Uterus (tissue), 3 donors: ENCODE measurements at regions not wholly inside any gene's neighbourhood (a gene's known extent, or its start where the extent isn't known, plus 50 kb on each side); places are given as distances from the start of the nearest gene placed in this dataset.
A peak's percentile ranks its signal among the peaks of the same experiment; 100 is the strongest.

Experiments used
- DNase-seq, 2 donors: peaks; one replicate each; pipeline ENCODE4 v3.0.0-alpha.2; 2019 to 2020
- H3K27ac ChIP-seq, 2 donors: fragments of 200-600 bp; sonication (generic); 1 replicate in 1 of 2; 2 replicates in 1 of 2; pipeline ENCODE4 v1.5.1; 2016 to 2018
- H3K27me3 ChIP-seq, 2 donors: fragments of 200-600 bp; sonication (generic); one replicate each; pipeline ENCODE4 v1.5.1; 2018 to 2019; ENCODE audit warnings: control low read depth in 1 of 2
- H3K36me3 ChIP-seq, 2 donors: fragments of 200-600 bp; sonication (generic); one replicate each; pipeline ENCODE4 v1.5.1; 2019; ENCODE audit warnings: control low read depth in 1 of 2
- H3K4me1 ChIP-seq, 2 donors: fragments of 200-600 bp; sonication (generic); one replicate each; pipeline ENCODE4 v1.5.1; 2018 to 2019; ENCODE audit warnings: control low read depth in 1 of 2
- H3K4me3 ChIP-seq, 2 donors: fragments of 200-600 bp; sonication (generic); 1 replicate in 1 of 2; 2 replicates in 1 of 2; pipeline ENCODE4 v1.5.1; 2018 to 2019; ENCODE audit warnings: mild to moderate bottlenecking in 1 of 2
- H3K9me3 ChIP-seq, 2 donors: fragments of 200-600 bp; sonication (generic); one replicate each; pipeline ENCODE4 v1.5.1; 2019; ENCODE audit warnings: control low read depth in 1 of 2
- POLR2A ChIP-seq, 2 donors: fragments of 450-650 bp; IDR thresholded peaks; one replicate each; pipeline ENCODE4 v1.6.1; 2016; ENCODE audit warnings: antibody characterized with exemption in 2 of 2, mild to moderate bottlenecking in 1 of 2, moderate library complexity in 1 of 2
- intact Hi-C: fragments of 100-400 bp; cut with DNase I; formaldehyde crosslinking; loops from one replicate; pipeline ENCODE4 v1.15.1; 2023; ENCODE audit warnings: low total_unique reads
- TF ChIP-seq, protein P1 (sequence below), 4 experiments: fragments of 200-600 bp in 2 of 4; fragments of 450-650 bp in 2 of 4; sonication (generic) in 2 of 4; IDR thresholded peaks; one replicate each; pipeline ENCODE4 v1.5.1; 2016 to 2019; ENCODE audit warnings: antibody characterized with exemption in 4 of 4, mild to moderate bottlenecking in 2 of 4, moderate library complexity in 1 of 4
- donor health status: DM: yes; HTN: yes; CAD: no.

DNA sequence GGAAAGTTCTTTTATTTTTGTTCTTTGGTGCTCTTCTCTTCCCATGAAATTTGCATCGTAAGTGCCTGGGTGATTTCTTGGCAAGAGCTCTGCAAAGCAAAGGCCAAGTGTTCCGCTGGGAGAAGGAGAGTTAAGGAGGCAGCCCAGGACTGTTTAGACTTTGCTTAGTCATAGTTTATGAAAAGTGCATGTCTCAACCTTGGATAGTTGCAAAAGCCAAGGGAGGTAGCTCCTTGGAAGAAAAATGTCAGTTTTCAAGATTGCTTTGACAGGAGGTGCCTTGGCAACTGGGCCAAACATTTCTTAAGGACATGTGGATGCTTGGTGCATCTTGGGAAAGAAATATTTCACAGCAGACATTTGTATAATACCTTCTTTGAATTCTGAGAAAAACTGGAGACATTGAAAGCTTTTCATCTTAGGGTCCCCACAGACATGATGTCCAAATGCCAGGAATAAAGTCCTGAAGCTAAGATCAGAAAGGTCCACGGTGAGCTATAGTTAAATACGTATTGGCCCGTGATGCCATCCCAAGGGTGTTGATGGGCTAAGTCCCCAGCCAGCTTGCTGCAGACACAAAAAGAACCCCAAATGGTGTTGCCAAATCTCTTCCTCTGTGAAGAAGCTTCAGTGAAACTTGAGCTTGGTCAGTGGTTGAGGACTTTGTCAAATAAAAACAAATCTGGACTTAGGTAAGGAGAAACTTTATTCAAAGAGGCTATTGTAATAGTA is 96.3 kb upstream of the THUMPD2 start:
- Histone ChIP-seq H3K36me3 (no peaks in the 10 kb centered on the region), H3K27me3 (no peaks in the 10 kb centered on the region), H3K9me3 (no peaks in the 10 kb centered on the region), H3K4me3 (no peak overlapping the region), H3K4me1 (no peaks in the 10 kb centered on the region), H3K27ac (peak overlapping the region in 1 of 2 donors; percentile 18)
- intact Hi-C loops, result no loop called here
- peak; percentile 49 to 68 for DNase-seq
- TF ChIP-seq, protein P1, sequence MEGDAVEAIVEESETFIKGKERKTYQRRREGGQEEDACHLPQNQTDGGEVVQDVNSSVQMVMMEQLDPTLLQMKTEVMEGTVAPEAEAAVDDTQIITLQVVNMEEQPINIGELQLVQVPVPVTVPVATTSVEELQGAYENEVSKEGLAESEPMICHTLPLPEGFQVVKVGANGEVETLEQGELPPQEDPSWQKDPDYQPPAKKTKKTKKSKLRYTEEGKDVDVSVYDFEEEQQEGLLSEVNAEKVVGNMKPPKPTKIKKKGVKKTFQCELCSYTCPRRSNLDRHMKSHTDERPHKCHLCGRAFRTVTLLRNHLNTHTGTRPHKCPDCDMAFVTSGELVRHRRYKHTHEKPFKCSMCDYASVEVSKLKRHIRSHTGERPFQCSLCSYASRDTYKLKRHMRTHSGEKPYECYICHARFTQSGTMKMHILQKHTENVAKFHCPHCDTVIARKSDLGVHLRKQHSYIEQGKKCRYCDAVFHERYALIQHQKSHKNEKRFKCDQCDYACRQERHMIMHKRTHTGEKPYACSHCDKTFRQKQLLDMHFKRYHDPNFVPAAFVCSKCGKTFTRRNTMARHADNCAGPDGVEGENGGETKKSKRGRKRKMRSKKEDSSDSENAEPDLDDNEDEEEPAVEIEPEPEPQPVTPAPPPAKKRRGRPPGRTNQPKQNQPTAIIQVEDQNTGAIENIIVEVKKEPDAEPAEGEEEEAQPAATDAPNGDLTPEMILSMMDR (IDR thresholded peaks at IDR 0.05), result no peak
- TF ChIP-seq POLR2A (IDR thresholded peaks at IDR 0.05), result no peak

DNA sequence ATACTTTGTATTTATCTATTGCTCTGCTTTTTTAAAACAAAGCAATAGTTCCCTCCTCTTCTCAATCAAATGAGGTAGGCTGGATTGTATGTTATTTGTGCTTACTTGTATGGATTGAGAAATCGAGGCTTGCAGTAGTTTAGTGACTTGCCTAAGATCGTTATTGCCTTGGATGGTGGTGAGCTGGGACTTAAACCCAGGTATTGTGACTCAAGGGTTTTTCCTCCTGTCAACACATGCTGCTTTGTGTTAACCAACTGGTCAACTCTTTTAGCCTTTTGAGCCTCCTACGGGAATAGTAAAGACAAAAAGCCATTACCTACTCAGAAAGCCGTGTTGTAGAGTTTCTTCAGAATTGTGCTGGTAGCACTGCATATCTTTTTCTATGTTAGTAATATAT is 95.2 kb upstream of the THUMPD2 start:
- H3K4me1 ChIP-seq, result no peaks in the 10 kb centered on the region
- TF ChIP-seq, protein P1 (IDR thresholded peaks at IDR 0.05), result no peak
- TF ChIP-seq POLR2A (IDR thresholded peaks at IDR 0.05), result no peak
- no peak overlapping the region for H3K4me3 ChIP-seq
- no peak overlapping the region for H3K27ac ChIP-seq
- intact Hi-C loops, result no loop called here
- H3K9me3 ChIP-seq, result no peaks in the 10 kb centered on the region
- H3K27me3 ChIP-seq, result no peaks in the 10 kb centered on the region
- no peak for DNase-seq
- no peaks in the 10 kb centered on the region for H3K36me3 ChIP-seq

DNA sequence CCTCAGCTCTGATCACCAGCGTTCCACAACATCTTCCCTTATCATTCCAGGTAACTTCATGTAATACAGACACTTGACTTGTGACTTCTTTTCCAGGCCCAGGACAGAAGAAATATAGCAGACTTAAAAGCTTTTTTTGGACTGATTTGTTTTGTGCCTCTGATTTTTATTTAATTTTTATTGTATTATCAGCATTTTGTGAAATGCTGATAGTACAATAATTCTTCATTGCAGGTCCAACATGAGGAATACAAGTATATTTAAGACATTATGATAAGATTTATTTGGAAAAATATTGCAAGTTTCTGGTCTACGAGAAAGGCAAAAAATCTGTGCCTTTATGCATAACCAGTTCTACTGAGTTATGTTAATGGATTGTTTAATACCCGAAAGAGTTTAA is 94.5 kb upstream of the THUMPD2 start:
- no peak for DNase-seq

DNA sequence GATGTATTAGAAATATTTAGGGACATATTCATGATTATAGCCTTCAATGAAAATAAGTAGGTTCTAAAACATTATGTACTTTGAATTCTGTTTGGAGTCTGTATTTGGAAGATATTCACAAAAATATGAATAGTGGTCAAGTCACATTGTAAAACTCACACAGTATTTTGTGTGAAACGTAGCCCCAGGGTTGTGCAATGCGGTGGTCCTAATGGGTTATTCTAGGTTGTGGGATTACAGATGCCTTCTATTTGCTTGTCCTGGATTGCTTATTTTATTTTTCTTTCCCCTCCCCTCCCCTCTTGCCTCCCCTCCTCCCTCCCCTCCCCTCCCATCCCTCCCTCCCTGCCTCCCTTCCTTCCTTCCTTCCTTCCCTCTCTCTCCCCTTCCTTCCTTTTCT is 93.7 kb upstream of the THUMPD2 start:
- intact Hi-C loops, result no loop called here

More for the DNA sequence above, 94.5 kb upstream of the THUMPD2 start:
- Histone ChIP-seq H3K4me3 (no peak overlapping the region), H3K27ac (no peak overlapping the region), H3K4me1 (no peaks in the 10 kb centered on the region), H3K27me3 (no peaks in the 10 kb centered on the region), H3K9me3 (no peaks in the 10 kb centered on the region), H3K36me3 (no peaks in the 10 kb centered on the region)
- intact Hi-C loops, result no loop called here
- TF ChIP-seq, protein P1 (IDR thresholded peaks at IDR 0.05), result no peak
- TF ChIP-seq POLR2A (IDR thresholded peaks at IDR 0.05), result no peak

DNA sequence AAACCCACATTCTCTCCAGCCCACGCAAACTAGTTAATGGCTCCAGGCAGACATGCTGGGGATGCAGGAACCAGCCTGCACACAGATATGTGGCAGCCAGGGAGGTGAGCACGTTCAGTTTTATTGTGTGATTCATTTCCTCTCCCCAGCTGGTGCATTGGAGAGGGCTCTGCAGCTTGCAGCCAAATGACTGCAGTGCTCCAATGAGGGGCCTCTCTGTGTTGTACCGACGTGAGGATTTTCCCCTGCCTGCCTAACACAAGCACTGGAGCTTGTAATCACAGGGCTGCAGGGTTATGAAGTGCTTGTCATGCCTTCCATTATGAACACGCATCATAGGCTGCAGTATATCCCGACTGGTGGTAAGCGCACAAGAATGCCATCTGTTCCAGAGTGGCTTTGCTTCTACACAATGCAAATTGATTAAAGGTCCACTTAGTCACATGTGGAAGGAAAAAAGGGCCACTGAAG is 92.3 kb upstream of the THUMPD2 start:
- Histone ChIP-seq H3K36me3 (no peaks in the 10 kb centered on the region), H3K9me3 (no peaks in the 10 kb centered on the region), H3K4me3 (no peak overlapping the region), H3K27me3 (no peaks in the 10 kb centered on the region), H3K27ac (no peak overlapping the region), H3K4me1 (no peaks in the 10 kb centered on the region)
- DNase-seq, result no peak
- no peak for TF ChIP-seq POLR2A (IDR thresholded peaks at IDR 0.05)
- TF ChIP-seq, protein P1 (IDR thresholded peaks at IDR 0.05), result no peak
- intact Hi-C loops, result no loop called here

More for the DNA sequence above, 93.7 kb upstream of the THUMPD2 start:
- no peaks in the 10 kb centered on the region for H3K36me3 ChIP-seq
- no peak for TF ChIP-seq POLR2A (IDR thresholded peaks at IDR 0.05)
- TF ChIP-seq, protein P1 (IDR thresholded peaks at IDR 0.05), result no peak
- no peaks in the 10 kb centered on the region for H3K9me3 ChIP-seq
- H3K4me1 ChIP-seq, result no peaks in the 10 kb centered on the region
- H3K27ac ChIP-seq, result no peak overlapping the region
- H3K27me3 ChIP-seq, result no peaks in the 10 kb centered on the region
- DNase-seq, result no peak
- no peak overlapping the region for H3K4me3 ChIP-seq
